Loucy (cell line): ENCODE measurements at regions not wholly inside any gene's neighbourhood (a gene's known extent, or its start where the extent isn't known, plus 50 kb on each side); places are given as distances from the start of the nearest gene placed in this dataset.

Experiments
- CTCF ChIP-seq: fragments of 200-600 bp; sonication (generic); conservative IDR thresholded peaks from 2 replicates; pipeline ENCODE4 v1.5.1; 2014; ENCODE audit warnings: mild to moderate bottlenecking, antibody characterized with exemption, low read length
- EZH2phosphoT487 ChIP-seq: fragments of 200-600 bp; IDR thresholded peaks from 2 replicates; pipeline ENCODE4 v1.6.1; 2018; ENCODE audit warnings: antibody characterized with exemption, mild to moderate bottlenecking, moderate library complexity, borderline replicate concordance

DNA sequence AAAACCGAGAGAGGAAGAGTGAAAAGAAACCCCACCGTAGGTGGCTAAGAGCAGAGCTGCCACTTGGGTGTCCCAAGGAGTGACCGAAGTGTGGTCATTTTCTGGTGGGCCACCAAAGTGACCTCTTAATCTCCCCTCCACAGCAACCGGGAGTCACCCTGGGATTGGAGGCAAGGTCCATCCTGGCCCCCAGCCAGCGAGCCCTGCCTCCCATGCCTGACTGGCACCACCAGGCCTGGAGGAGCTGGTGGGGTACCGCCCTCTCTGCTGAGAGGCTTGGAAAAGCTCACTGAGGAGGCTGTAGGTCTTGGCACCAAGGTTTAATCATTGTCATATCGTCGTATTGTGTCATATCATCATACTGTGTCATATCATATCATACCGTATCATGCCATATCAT, 74.0 kb upstream of the TRPM1 start:
- no peak for TF ChIP-seq CTCF
- TF ChIP-seq EZH2phosphoT487 = no peak
